Stomach smooth muscle (tissue), 2 donors: ENCODE measurements at regions not wholly inside any gene's neighbourhood (a gene's known extent, or its start where the extent isn't known, plus 50 kb on each side); places are given as distances from the start of the nearest gene placed in this dataset.

ENCODE experiments used
- H3K27ac ChIP-seq: one replicate; pipeline ENCODE4 v1.7.0; 2013; ENCODE audit warnings: mild to moderate bottlenecking, low read length, inconsistent platforms
- H3K27me3 ChIP-seq, 2 donors: one replicate each; pipeline ENCODE4 v1.7.0; 2013; ENCODE audit warnings: low read length in 2 of 2; ENCODE audit not compliant: insufficient read depth in 2 of 2, control insufficient read depth in 1 of 2
- H3K36me3 ChIP-seq, 2 donors: one replicate each; pipeline ENCODE4 v1.7.0; 2013; ENCODE audit warnings: low read length in 2 of 2; ENCODE audit not compliant: control insufficient read depth in 2 of 2, insufficient read depth in 2 of 2
- H3K4me1 ChIP-seq: one replicate; pipeline ENCODE4 v1.7.0; 2013; ENCODE audit warnings: low read length; ENCODE audit not compliant: control insufficient read depth, insufficient read depth
- H3K4me3 ChIP-seq, 2 donors: one replicate each; pipeline ENCODE4 v1.7.0; 2013; ENCODE audit warnings: low read length in 2 of 2
- H3K9ac ChIP-seq, 2 donors: one replicate each; pipeline ENCODE4 v1.7.0; 2013; ENCODE audit warnings: low read length in 2 of 2, mild to moderate bottlenecking in 1 of 2
- H3K9me3 ChIP-seq, 2 donors: one replicate each; pipeline ENCODE4 v1.7.0; 2013; ENCODE audit warnings: low read length in 2 of 2; ENCODE audit not compliant: control insufficient read depth in 2 of 2
- donor health status: healthy.
- donor health status: Pancreatic carcinoma.

GRCh38 chr13:73681779-73682178 lies 452.4 kb downstream of the KLF12 start:
- H3K27me3 ChIP-seq, result no peaks in the 10 kb centered on the region
- no peaks in the 10 kb centered on the region for H3K4me1 ChIP-seq
- no peaks in the 10 kb centered on the region for H3K9me3 ChIP-seq
- H3K36me3 ChIP-seq, result no peaks in the 10 kb centered on the region
- H3K27ac ChIP-seq, result no peak overlapping the region
- no peak overlapping the region for H3K4me3 ChIP-seq
- H3K9ac ChIP-seq, result no peak overlapping the region

GRCh38 chr13:73681015-73681414 lies 453.2 kb downstream of the KLF12 start:
- Histone ChIP-seq H3K27me3 (no peaks in the 10 kb centered on the region), H3K4me3 (no peak overlapping the region), H3K9me3 (no peaks in the 10 kb centered on the region), H3K36me3 (no peaks in the 10 kb centered on the region), H3K4me1 (no peaks in the 10 kb centered on the region), H3K27ac (no peak overlapping the region), H3K9ac (no peak overlapping the region)

- Histone ChIP-seq H3K9ac (no peak overlapping the region), H3K27me3 (no peaks in the 10 kb centered on the region), H3K4me3 (no peak overlapping the region), H3K4me1 (no peaks in the 10 kb centered on the region), H3K9me3 (no peaks in the 10 kb centered on the region), H3K27ac (no peak overlapping the region), H3K36me3 (no peaks in the 10 kb centered on the region)
Measured at GRCh38 chr13:73677048-73677601, 457.1 kb downstream of the KLF12 start.

- Histone ChIP-seq H3K4me3 (no peak overlapping the region), H3K4me1 (no peaks in the 10 kb centered on the region), H3K27ac (no peak overlapping the region), H3K9me3 (no peaks in the 10 kb centered on the region), H3K27me3 (no peaks in the 10 kb centered on the region), H3K36me3 (no peaks in the 10 kb centered on the region), H3K9ac (no peak overlapping the region)
Measured at GRCh38 chr13:73676550-73677047, 457.6 kb downstream of the KLF12 start.

GRCh38 chr13:73675821-73676220 lies 458.4 kb downstream of the KLF12 start:
- no peaks in the 10 kb centered on the region for H3K36me3 ChIP-seq
- no peak overlapping the region for H3K4me3 ChIP-seq
- no peaks in the 10 kb centered on the region for H3K9me3 ChIP-seq
- H3K27ac ChIP-seq, result no peak overlapping the region
- H3K4me1 ChIP-seq, result no peaks in the 10 kb centered on the region
- H3K9ac ChIP-seq, result no peak overlapping the region
- no peaks in the 10 kb centered on the region for H3K27me3 ChIP-seq

GRCh38 chr13:73674570-73674969 lies 459.6 kb downstream of the KLF12 start:
- Histone ChIP-seq H3K4me3 (no peak overlapping the region), H3K9ac (no peak overlapping the region), H3K4me1 (no peaks in the 10 kb centered on the region), H3K9me3 (no peaks in the 10 kb centered on the region), H3K27me3 (no peaks in the 10 kb centered on the region), H3K27ac (no peak overlapping the region), H3K36me3 (no peaks in the 10 kb centered on the region)

- H3K4me3 ChIP-seq, result no peak overlapping the region
- no peak overlapping the region for H3K27ac ChIP-seq
- no peaks in the 10 kb centered on the region for H3K4me1 ChIP-seq
- H3K9me3 ChIP-seq, result peaks cover 0 to 2% of the 10 kb centered on the region in 2 donors
- no peaks in the 10 kb centered on the region for H3K36me3 ChIP-seq
- no peak overlapping the region for H3K9ac ChIP-seq
- H3K27me3 ChIP-seq, result no peaks in the 10 kb centered on the region
Measured at GRCh38 chr13:73673931-73674330, 460.3 kb downstream of the KLF12 start.

- Histone ChIP-seq H3K9ac (no peak overlapping the region), H3K36me3 (no peaks in the 10 kb centered on the region), H3K4me1 (no peaks in the 10 kb centered on the region), H3K4me3 (no peak overlapping the region), H3K27ac (no peak overlapping the region), H3K27me3 (no peaks in the 10 kb centered on the region), H3K9me3 (peaks cover 0 to 2% of the 10 kb centered on the region in 2 donors)
Measured at GRCh38 chr13:73672492-73672891, 461.7 kb downstream of the KLF12 start.

- Histone ChIP-seq H3K36me3 (no peaks in the 10 kb centered on the region), H3K27me3 (no peaks in the 10 kb centered on the region), H3K27ac (no peak overlapping the region), H3K9ac (no peak overlapping the region), H3K4me1 (no peaks in the 10 kb centered on the region), H3K4me3 (no peak overlapping the region), H3K9me3 (peaks cover 0 to 2% of the 10 kb centered on the region in 2 donors)
Measured at GRCh38 chr13:73671732-73672131, 462.5 kb downstream of the KLF12 start.

GRCh38 chr13:73671011-73671410 lies 463.2 kb downstream of the KLF12 start:
- no peaks in the 10 kb centered on the region for H3K27me3 ChIP-seq
- no peak overlapping the region for H3K9ac ChIP-seq
- no peaks in the 10 kb centered on the region for H3K36me3 ChIP-seq
- H3K4me3 ChIP-seq, result no peak overlapping the region
- H3K27ac ChIP-seq, result no peak overlapping the region
- peaks cover 0 to 2% of the 10 kb centered on the region in 2 donors for H3K9me3 ChIP-seq
- H3K4me1 ChIP-seq, result no peaks in the 10 kb centered on the region

- Histone ChIP-seq H3K36me3 (no peaks in the 10 kb centered on the region), H3K27ac (no peak overlapping the region), H3K9ac (no peak overlapping the region), H3K27me3 (no peaks in the 10 kb centered on the region), H3K9me3 (peaks cover 0 to 2% of the 10 kb centered on the region in 2 donors), H3K4me3 (no peak overlapping the region), H3K4me1 (no peaks in the 10 kb centered on the region)
Measured at GRCh38 chr13:73667756-73668155, 466.4 kb downstream of the KLF12 start.
